T-cell (primary cell): ENCODE measurements at regions not wholly inside any gene's neighbourhood (a gene's known extent, or its start where the extent isn't known, plus 50 kb on each side); places are given as distances from the start of the nearest gene placed in this dataset.
A peak's percentile ranks its signal among the peaks of the same experiment; 100 is the strongest.

Experiments
- ATAC-seq, 4 experiments: fragments of 200-7000 bp in 3 of 4; fragments of 150-1000 bp in 1 of 4; cut with Tn5 transposase; replicated peaks in 1 of 4; 1 replicate in 3 of 4; 2 replicates in 1 of 4; pipeline ENCODE4 v1.10.0; 2021; ENCODE audit warnings: moderate library complexity in 3 of 4, mild to moderate bottlenecking in 2 of 4, moderate number of reproducible peaks in 1 of 4
- CTCF ChIA-PET, 2 donors: fragments of 300-600 bp; sonication (Branson Sonifier 250); formaldehyde crosslinking; loops; one replicate each; lab custom pipeline; 2022; ENCODE audit warnings: antibody characterized with exemption in 2 of 2; lab: Charles Lee
- POLR2A ChIA-PET, 2 donors: fragments of 300-600 bp; sonication (Branson Sonifier 250); formaldehyde crosslinking; loops; one replicate each; lab custom pipeline; 2022; ENCODE audit warnings: antibody characterized with exemption in 2 of 2; lab: Charles Lee
- DNase-seq, 35 experiments: peaks; one replicate each; pipeline versions ENCODE4 v3.0.0 to v3.0.0-alpha.2; 2013 to 2023
- H3K27ac ChIP-seq: one replicate; pipeline ENCODE4 v1.5.1; 2013; ENCODE audit warnings: low read length
- H3K27me3 ChIP-seq, 2 experiments: replicated peaks in 1 of 2; 1 replicate in 1 of 2; 2 replicates in 1 of 2; pipeline versions ENCODE4 v1.6.1 to v1.7.0; 2013; ENCODE audit warnings: low read length in 1 of 2, mixed read lengths in 1 of 2; ENCODE audit not compliant: control insufficient read depth in 2 of 2, insufficient read depth in 2 of 2; ENCODE audit errors: extremely low read depth in 1 of 2
- H3K36me3 ChIP-seq, 2 donors: 1 replicate in 1 of 2; 2 replicates in 1 of 2; pipeline versions ENCODE4 v1.6.1 to v1.7.0; 2013; ENCODE audit warnings: low read length in 1 of 2; ENCODE audit not compliant: control insufficient read depth in 2 of 2, insufficient read depth in 1 of 2; ENCODE audit errors: extremely low read depth in 1 of 2
- H3K4me1 ChIP-seq, 2 experiments: 1 replicate in 1 of 2; 2 replicates in 1 of 2; pipeline versions ENCODE4 v1.6.1 to v1.7.0; 2013; ENCODE audit warnings: low read length in 2 of 2, mixed read lengths in 1 of 2; ENCODE audit not compliant: insufficient read depth in 2 of 2, control insufficient read depth in 1 of 2; ENCODE audit errors: extremely low read depth in 1 of 2
- H3K4me3 ChIP-seq, 2 donors: 1 replicate in 1 of 2; 2 replicates in 1 of 2; pipeline versions ENCODE4 v1.5.1 to v1.7.0; 2013; ENCODE audit warnings: mild to moderate bottlenecking in 2 of 2, low read length in 1 of 2, moderate library complexity in 1 of 2; ENCODE audit not compliant: control insufficient read depth in 1 of 2; ENCODE audit errors: extremely low read depth in 1 of 2
- H3K9me3 ChIP-seq: 2 replicates; pipeline ENCODE4 v1.7.0; 2013
- H3K27ac Mint-ChIP-seq, 2 donors: one replicate each; pipeline ENCODE4 v1.8.0; 2020 to 2021; ENCODE audit warnings: mild to moderate bottlenecking in 2 of 2, mixed read lengths in 2 of 2
- H3K27me3 Mint-ChIP-seq, 2 donors: one replicate each; pipeline ENCODE4 v1.8.0; 2021 to 2022; ENCODE audit warnings: mixed read lengths in 2 of 2
- H3K36me3 Mint-ChIP-seq: one replicate; pipeline ENCODE4 v1.8.0; 2021; ENCODE audit warnings: mixed read lengths
- H3K4me1 Mint-ChIP-seq, 3 donors: one replicate each; pipeline ENCODE4 v1.8.0; 2020 to 2022; ENCODE audit warnings: mixed read lengths in 3 of 3, mild to moderate bottlenecking in 1 of 3
- H3K4me3 Mint-ChIP-seq, 3 donors: one replicate each; pipeline ENCODE4 v1.8.0; 2020 to 2022; ENCODE audit warnings: mild to moderate bottlenecking in 3 of 3, mixed read lengths in 3 of 3, moderate library complexity in 3 of 3
- H3K9me3 Mint-ChIP-seq, 3 donors: one replicate each; pipeline ENCODE4 v1.8.0; 2020 to 2022; ENCODE audit warnings: mixed read lengths in 3 of 3
- WGBS: methylation state at CpG from one replicate; pipeline ENCODE4 v1.1.5; 2013; ENCODE audit warnings: missing lambda C conversion rate; ENCODE audit not compliant: insufficient coverage; 5-methylcytosine and 5-hydroxymethylcytosine counted together

DNA sequence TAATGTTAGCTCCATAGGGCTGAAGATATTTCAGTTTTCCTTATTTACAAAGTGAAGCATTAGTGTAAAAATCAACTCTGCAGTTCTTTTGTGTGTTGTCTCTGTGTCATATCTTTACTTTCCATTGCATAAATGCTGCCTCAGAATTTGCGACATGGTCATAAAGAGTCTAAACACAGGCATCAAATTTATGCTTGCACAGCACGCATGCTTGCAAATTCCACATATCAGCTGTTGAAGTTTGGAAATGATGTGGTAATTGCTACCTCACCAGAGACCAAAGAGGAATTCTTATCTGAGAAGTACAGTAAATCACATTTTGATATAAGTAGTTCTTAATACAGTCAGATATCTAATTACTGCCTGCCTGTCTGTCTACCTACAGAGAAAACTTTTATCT, 348.2 kb upstream of the GRM3 start:
- no peak for ATAC-seq
- DNase-seq, result no peak
- Mint-ChIP-seq H3K27me3 (no peaks in the 10 kb centered on the region), H3K4me1 (no peaks in the 10 kb centered on the region), H3K36me3 (no peaks in the 10 kb centered on the region), H3K27ac (no peak overlapping the region), H3K4me3 (no peak overlapping the region), H3K9me3 (peaks cover 0 to 9% (median 8%) of the 10 kb centered on the region in 3 donors)
- H3K9me3 ChIP-seq, result no peaks in the 10 kb centered on the region
- no peaks in the 10 kb centered on the region for H3K4me1 ChIP-seq
- POLR2A ChIA-PET, result no interaction called here
- H3K27me3 ChIP-seq, result no peaks in the 10 kb centered on the region
- no peaks in the 10 kb centered on the region for H3K36me3 ChIP-seq
- WGBS, result no CpG with 5 or more reads among the region's 2 CpGs
- CTCF ChIA-PET, result no interaction called here
- no peak overlapping the region for H3K27ac ChIP-seq
- H3K4me3 ChIP-seq, result no peak overlapping the region

DNA sequence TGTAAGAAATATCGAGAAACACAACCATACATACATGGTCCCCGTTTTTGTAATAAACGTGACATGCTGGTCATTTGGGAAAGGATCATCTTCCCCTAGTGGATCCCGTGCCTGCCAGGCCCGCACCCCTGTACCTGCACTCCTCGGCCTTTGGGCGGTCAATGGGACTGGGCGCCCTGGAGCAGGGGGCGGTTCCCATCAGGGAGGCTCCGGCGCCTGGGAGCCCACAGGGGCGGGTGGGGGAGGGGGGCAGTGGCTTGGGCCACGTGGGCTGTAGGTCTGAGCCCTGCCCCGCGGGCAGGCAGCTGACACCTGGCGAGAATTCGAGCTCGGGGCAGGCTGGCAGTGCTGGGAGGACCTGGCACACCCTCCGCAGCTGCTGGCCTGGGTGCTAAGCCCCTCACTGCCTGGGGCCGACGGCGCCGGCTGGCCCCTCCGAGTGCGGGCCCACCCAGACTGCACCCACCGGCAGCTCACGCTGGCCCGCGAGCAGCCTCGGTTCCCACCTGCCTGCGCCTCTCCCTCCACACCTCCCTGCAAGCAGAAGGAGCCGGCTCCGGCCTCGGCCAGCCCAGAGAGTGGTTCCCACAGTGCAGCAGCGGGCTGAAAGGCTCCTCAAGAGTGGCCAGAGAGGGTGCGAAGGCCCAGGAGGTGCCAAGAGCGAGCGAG, 361.6 kb upstream of the GRM3 start:
- no peaks in the 10 kb centered on the region for H3K4me1 ChIP-seq
- ChIA-PET POLR2A (no interaction called here), CTCF (no interaction called here)
- ATAC-seq, result no peak
- peak in 1 of 35 experiments; percentile 2 for DNase-seq
- Mint-ChIP-seq H3K36me3 (no peaks in the 10 kb centered on the region), H3K27me3 (no peaks in the 10 kb centered on the region), H3K4me3 (no peak overlapping the region), H3K4me1 (no peaks in the 10 kb centered on the region), H3K27ac (no peak overlapping the region), H3K9me3 (peaks cover 7 to 10% (median 8%) of the 10 kb centered on the region in 3 donors)
- H3K36me3 ChIP-seq, result no peaks in the 10 kb centered on the region
- no peak overlapping the region for H3K4me3 ChIP-seq
- no peaks in the 10 kb centered on the region for H3K27me3 ChIP-seq
- H3K9me3 ChIP-seq, result no peaks in the 10 kb centered on the region
- 94% methylated on average over 32 of the region's 38 CpGs for WGBS
- no peak overlapping the region for H3K27ac ChIP-seq

DNA sequence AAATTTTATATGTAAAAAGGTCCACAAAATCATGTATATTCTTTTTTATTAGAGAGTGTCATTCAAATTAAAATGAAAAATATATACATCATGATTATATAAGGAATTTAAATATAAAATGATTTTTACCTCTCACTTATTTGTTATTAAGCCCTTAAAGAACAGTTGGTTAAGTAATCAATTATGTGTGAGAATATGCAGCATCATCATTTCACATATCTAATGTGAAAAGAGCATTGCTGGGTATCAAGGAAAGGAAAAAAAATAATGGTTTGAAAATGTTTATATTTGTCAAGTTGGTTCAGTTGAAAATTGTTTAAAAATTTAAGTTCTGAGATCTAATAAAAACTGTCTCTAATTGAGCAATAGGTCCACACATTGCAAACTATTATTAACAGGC, 363.6 kb upstream of the GRM3 start:
- ATAC-seq (no peak), DNase-seq (no peak)
- H3K36me3 ChIP-seq, result no peaks in the 10 kb centered on the region
- Mint-ChIP-seq H3K36me3 (no peaks in the 10 kb centered on the region), H3K27ac (no peak overlapping the region), H3K27me3 (no peaks in the 10 kb centered on the region), H3K4me1 (no peaks in the 10 kb centered on the region), H3K9me3 (peaks cover 11 to 13% (median 11%) of the 10 kb centered on the region in 3 donors), H3K4me3 (no peak overlapping the region)
- H3K9me3 ChIP-seq, result no peaks in the 10 kb centered on the region
- no peak overlapping the region for H3K4me3 ChIP-seq
- CTCF ChIA-PET, result no interaction called here
- POLR2A ChIA-PET, result no interaction called here
- no peaks in the 10 kb centered on the region for H3K27me3 ChIP-seq
- H3K27ac ChIP-seq, result no peak overlapping the region
- no peaks in the 10 kb centered on the region for H3K4me1 ChIP-seq

DNA sequence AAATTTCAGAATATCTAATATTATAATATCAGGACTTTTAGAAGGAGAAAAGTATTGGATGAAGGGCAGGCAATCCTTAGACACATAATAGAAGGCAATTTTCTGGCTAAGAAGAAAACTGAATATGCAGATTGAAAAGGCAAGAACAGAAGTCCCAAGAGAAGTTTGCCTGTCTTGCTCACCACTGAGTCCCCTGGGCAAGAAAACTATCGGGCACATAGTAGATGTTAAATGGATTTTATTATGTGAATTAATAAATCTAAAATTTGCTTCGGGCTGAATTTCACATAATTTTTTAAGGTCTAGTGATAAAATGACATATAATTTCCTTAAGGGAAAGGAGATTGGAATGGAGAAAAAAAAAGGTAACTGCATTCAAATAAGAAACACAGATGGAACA, 380.9 kb upstream of the GRM3 start:
- Mint-ChIP-seq H3K4me1 (no peaks in the 10 kb centered on the region), H3K36me3 (no peaks in the 10 kb centered on the region), H3K9me3 (peaks cover 7 to 10% (median 9%) of the 10 kb centered on the region in 3 donors), H3K4me3 (no peak overlapping the region), H3K27ac (no peak overlapping the region), H3K27me3 (no peaks in the 10 kb centered on the region)
- Histone ChIP-seq H3K27ac (no peak overlapping the region), H3K4me3 (no peak overlapping the region), H3K4me1 (no peaks in the 10 kb centered on the region), H3K36me3 (no peaks in the 10 kb centered on the region), H3K9me3 (no peaks in the 10 kb centered on the region), H3K27me3 (no peaks in the 10 kb centered on the region)
- POLR2A ChIA-PET, result no interaction called here
- no peak for DNase-seq
- no CpG with 5 or more reads among the region's 2 CpGs for WGBS
- CTCF ChIA-PET, result no interaction called here
- no peak for ATAC-seq

DNA sequence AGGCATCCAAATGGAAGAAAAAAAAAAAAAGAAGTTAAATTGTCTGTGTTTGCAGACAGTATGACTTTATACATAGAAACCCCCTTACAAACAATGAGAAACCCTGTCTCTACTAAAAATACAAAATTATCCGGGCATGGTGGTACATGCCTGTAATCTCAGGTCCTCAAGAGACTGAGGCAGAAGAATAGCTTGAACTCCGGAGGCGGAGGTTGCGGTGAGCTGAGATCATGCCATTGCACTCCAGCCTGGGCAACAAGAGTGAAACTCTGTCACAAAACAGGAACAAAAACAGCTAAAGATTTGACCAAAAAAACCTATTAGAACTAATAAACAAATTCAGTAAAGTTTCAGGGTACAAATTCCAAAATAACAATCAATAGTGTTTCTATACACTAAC, 385.8 kb upstream of the GRM3 start:
- Mint-ChIP-seq H3K4me3 (no peak overlapping the region), H3K36me3 (no peaks in the 10 kb centered on the region), H3K27ac (no peak overlapping the region), H3K4me1 (no peaks in the 10 kb centered on the region), H3K27me3 (no peaks in the 10 kb centered on the region), H3K9me3 (peaks cover 11 to 19% (median 12%) of the 10 kb centered on the region in 3 donors)
- Histone ChIP-seq H3K27ac (no peak overlapping the region), H3K4me1 (no peaks in the 10 kb centered on the region), H3K36me3 (no peaks in the 10 kb centered on the region), H3K27me3 (no peaks in the 10 kb centered on the region), H3K9me3 (no peaks in the 10 kb centered on the region), H3K4me3 (no peak overlapping the region)
- DNase-seq (no peak), ATAC-seq (no peak)
- ChIA-PET POLR2A (interaction anchor here in 1 of 2 donors (0.8 kb wide), 1 partner anchor 9 kb away, joined by 3 read pairs; no protein-coding TSS in a partner anchor), CTCF (no interaction called here)
- WGBS, result 100% methylated on average over 3 of the region's 4 CpGs

DNA sequence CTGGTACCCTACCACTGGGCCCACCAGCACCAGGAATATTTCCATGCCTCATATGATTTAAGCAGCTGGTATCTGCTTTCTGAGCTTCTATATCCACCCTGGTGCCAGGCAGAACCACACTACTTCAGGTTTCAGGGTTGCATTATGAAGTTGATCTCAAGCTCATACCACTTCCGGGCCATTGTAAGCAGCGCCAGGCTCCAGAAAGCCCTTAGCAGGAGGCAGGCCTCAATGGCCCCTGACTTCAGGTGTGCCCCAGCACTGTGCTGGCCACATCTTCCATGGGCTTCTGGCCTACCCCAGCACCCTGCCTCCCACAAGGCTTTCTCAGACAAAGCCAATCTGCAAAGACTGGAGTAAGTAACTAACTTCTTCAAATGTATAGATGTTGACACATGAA, 391.3 kb upstream of the GRM3 start:
- H3K4me1 Mint-ChIP-seq, result no peaks in the 10 kb centered on the region
- POLR2A ChIA-PET, result no interaction called here
- CTCF ChIA-PET, result no interaction called here

More for the DNA sequence above, 391.3 kb upstream of the GRM3 start:
- Histone ChIP-seq H3K4me3 (no peak overlapping the region), H3K4me1 (no peaks in the 10 kb centered on the region), H3K27me3 (no peaks in the 10 kb centered on the region), H3K36me3 (no peaks in the 10 kb centered on the region), H3K27ac (no peak overlapping the region), H3K9me3 (no peaks in the 10 kb centered on the region)
- Mint-ChIP-seq H3K27ac (no peak overlapping the region), H3K4me3 (no peak overlapping the region), H3K9me3 (peaks cover 20 to 24% (median 22%) of the 10 kb centered on the region in 3 donors), H3K36me3 (no peaks in the 10 kb centered on the region), H3K27me3 (no peaks in the 10 kb centered on the region)
- no peak for DNase-seq
- WGBS, result 90% methylated on average over 2 of the region's 2 CpGs
- ATAC-seq, result no peak
